HCT116 (cell line): ENCODE measurements at regions not wholly inside any gene's neighbourhood (a gene's known extent, or its start where the extent isn't known, plus 50 kb on each side); places are given as distances from the start of the nearest gene placed in this dataset.

Source experiments
- ATAC-seq: fragments of 200-7000 bp; cut with Tn5 transposase; 2 replicates; pipeline ENCODE4 v1.9.1; 2020; ENCODE audit warnings: mild to moderate bottlenecking, moderate library complexity
- BruUV-seq: library from RNA; stranded (reverse); fragments of 400-500 nt; replicated peaks from 2 replicates; lab custom pipeline; 2021; lab: Mats Ljungman, UMichigan
- CTCF ChIA-PET: fragments of 300-600 bp; sonication (Branson Sonifier 250); formaldehyde crosslinking; loops from one replicate; lab custom pipeline; 2021; ENCODE audit warnings: antibody characterized with exemption; lab: Charles Lee
- POLR2A ChIA-PET: fragments of 300-600, 350-600 bp; sonication (Branson Sonifier 250); formaldehyde crosslinking; loops from one replicate; lab custom pipeline; 2021; ENCODE audit warnings: antibody characterized with exemption; lab: Charles Lee
- RAD21 ChIA-PET, 2 experiments: fragments of 300-600 bp; sonication (Branson Sonifier 250); formaldehyde crosslinking; loops; one replicate each; lab custom pipeline; 2023; ENCODE audit warnings: low total read pairs in 2 of 2; ENCODE audit not compliant: uncharacterized antibody in 2 of 2, unreplicated experiment in 2 of 2, low non-redundant PET in 1 of 2; lab: Charles Lee
- DNase-seq: peaks from one replicate; pipeline ENCODE4 v3.0.0-alpha.2; 2010; ENCODE audit warnings: low read depth, low spot score
- H2AFZ ChIP-seq: fragments of 200-600 bp; shearing (Covaris generic), sonication (generic); 2 replicates; pipeline ENCODE4 v1.6.1; 2017; ENCODE audit warnings: low read depth, mixed run types, mixed read lengths, antibody characterized with exemption, low read length; ENCODE audit not compliant: poor library complexity, severe bottlenecking
- H3K27ac ChIP-seq: 2 replicates; pipeline ENCODE4 v1.5.1; 2012; ENCODE audit warnings: low read depth, low read length
- H3K27me3 ChIP-seq: fragments of 200-600 bp; sonication (generic); 2 replicates; pipeline ENCODE4 v1.6.1; 2016; ENCODE audit warnings: mixed run types, low read length, mixed read lengths; ENCODE audit not compliant: insufficient read depth
- H3K36me3 ChIP-seq, 2 experiments: fragments of 200-500 bp in 1 of 2; fragments of 200-600 bp in 1 of 2; sonication (Bioruptor generic) in 1 of 2; sonication (generic) in 1 of 2; 2 replicates each; pipeline versions ENCODE4 v1.5.1 to v1.6.1; 2014 to 2016; ENCODE audit warnings: low read length in 2 of 2, inconsistent platforms in 1 of 2, mixed read lengths in 1 of 2, mixed run types in 1 of 2; ENCODE audit not compliant: insufficient read depth in 2 of 2, control insufficient read depth in 1 of 2
- H3K4me1 ChIP-seq, 2 experiments: fragments of 200-600 bp in 1 of 2; sonication (generic) in 1 of 2; 2 replicates each; pipeline versions ENCODE4 v1.5.1 to v1.6.1; 2012 to 2017; ENCODE audit warnings: low read length in 2 of 2, inconsistent platforms in 1 of 2, mild to moderate bottlenecking in 1 of 2, mixed read lengths in 1 of 2, mixed run types in 1 of 2, moderate library complexity in 1 of 2; ENCODE audit not compliant: insufficient read depth in 2 of 2, control insufficient read depth in 1 of 2
- H3K4me2 ChIP-seq: fragments of 200-600 bp; sonication (generic); 2 replicates; pipeline ENCODE4 v1.6.1; 2017; ENCODE audit warnings: mixed run types, low read length, mixed read lengths
- H3K4me3 ChIP-seq, 2 experiments: fragments of 200-600 bp in 1 of 2; sonication (generic) in 1 of 2; replicated peaks in 1 of 2; 2 replicates each; pipeline ENCODE4 v1.5.1; 2011 to 2016; ENCODE audit warnings: low read length in 2 of 2, control low read depth in 1 of 2, low read depth in 1 of 2, mild to moderate bottlenecking in 1 of 2, mixed read lengths in 1 of 2, mixed run types in 1 of 2
- H3K79me2 ChIP-seq: fragments of 200-600 bp; sonication (generic); 2 replicates; pipeline ENCODE4 v1.6.1; 2017; ENCODE audit warnings: mild to moderate bottlenecking, mixed run types, low read length, moderate library complexity, mixed read lengths; ENCODE audit not compliant: insufficient read depth
- H3K9ac ChIP-seq: fragments of 200-600 bp; sonication (generic); 2 replicates; pipeline ENCODE4 v1.6.1; 2016; ENCODE audit warnings: low read length, mixed read lengths
- H3K9me2 ChIP-seq: fragments of 200-600 bp; sonication (generic), shearing (Covaris generic); 2 replicates; pipeline ENCODE4 v1.6.1; 2017; ENCODE audit warnings: mixed run types, mild to moderate bottlenecking, moderate library complexity; ENCODE audit not compliant: insufficient read depth
- H3K9me3 ChIP-seq, 2 experiments: fragments of 200-500 bp in 1 of 2; fragments of 200-600 bp in 1 of 2; sonication (Bioruptor generic) in 1 of 2; sonication (generic) in 1 of 2; 2 replicates each; pipeline ENCODE4 v1.6.1; 2014 to 2017; ENCODE audit warnings: low read length in 2 of 2, mixed read lengths in 2 of 2, inconsistent platforms in 1 of 2, low read depth in 1 of 2, mild to moderate bottlenecking in 1 of 2, mixed run types in 1 of 2, moderate library complexity in 1 of 2; ENCODE audit not compliant: control insufficient read depth in 1 of 2, insufficient read depth in 1 of 2
- H4K20me1 ChIP-seq: fragments of 200-600 bp; sonication (generic), shearing (Covaris generic); 2 replicates; pipeline ENCODE4 v1.6.1; 2017; ENCODE audit warnings: mixed run types, mild to moderate bottlenecking, moderate library complexity; ENCODE audit not compliant: insufficient read depth
- ATF3 ChIP-seq: IDR thresholded peaks from 2 replicates; pipeline ENCODE4 v1.6.1; 2012
- CEBPB ChIP-seq: IDR thresholded peaks from 2 replicates; pipeline ENCODE4 v1.6.1; 2012; ENCODE audit warnings: low read depth
- CTCF ChIP-seq, 3 experiments: fragments of 200-600 bp in 1 of 3; sonication (generic) in 1 of 3; IDR thresholded peaks in 2 of 3; conservative IDR thresholded peaks in 1 of 3; 2 replicates each; pipeline ENCODE4 v1.5.1; 2012 to 2017; ENCODE audit warnings: low read depth in 2 of 3, low read length in 2 of 3, antibody characterized with exemption in 1 of 3, borderline replicate concordance in 1 of 3, control low read depth in 1 of 3, mild to moderate bottlenecking in 1 of 3, mixed read lengths in 1 of 3, mixed run types in 1 of 3, moderate library complexity in 1 of 3; ENCODE audit not compliant: insufficient read depth in 1 of 3
- ELF1 ChIP-seq: IDR thresholded peaks from 2 replicates; pipeline ENCODE4 v1.6.1; 2012; ENCODE audit warnings: low read depth, borderline replicate concordance
- EZH2 ChIP-seq: fragments of 200-600 bp; sonication (generic); IDR thresholded peaks from 2 replicates; pipeline ENCODE4 v1.6.1; 2017; ENCODE audit warnings: antibody characterized with exemption, mixed run types
- FOSL1 ChIP-seq: IDR thresholded peaks from 2 replicates; pipeline ENCODE4 v1.6.1; 2012; ENCODE audit warnings: low read depth
- JUND ChIP-seq: IDR thresholded peaks from 2 replicates; pipeline ENCODE4 v1.6.1; 2012
- MAX ChIP-seq: IDR thresholded peaks from 2 replicates; pipeline ENCODE4 v1.6.1; 2012
- POLR2A ChIP-seq: IDR thresholded peaks from 2 replicates; pipeline ENCODE4 v1.7.0; 2011; ENCODE audit warnings: borderline replicate concordance; ENCODE audit not compliant: insufficient read depth, insufficient read length; ENCODE audit errors: extremely low read depth
- POLR2AphosphoS5 ChIP-seq: IDR thresholded peaks from 2 replicates; pipeline ENCODE4 v1.6.1; 2011; ENCODE audit warnings: mild to moderate bottlenecking, low read depth, low read length, moderate library complexity
- RAD21 ChIP-seq: IDR thresholded peaks from 2 replicates; pipeline ENCODE4 v1.6.1; 2012; ENCODE audit warnings: low read depth, mild to moderate bottlenecking
- SIN3A ChIP-seq: IDR thresholded peaks from 2 replicates; pipeline ENCODE4 v1.6.1; 2012; ENCODE audit warnings: low read depth
- TCF7L2 ChIP-seq: IDR thresholded peaks from 2 replicates; pipeline ENCODE4 v1.7.0; 2011; ENCODE audit warnings: borderline replicate concordance, inconsistent platforms; ENCODE audit not compliant: insufficient read depth, insufficient read length; ENCODE audit errors: extremely low read depth
- YY1 ChIP-seq: IDR thresholded peaks from 2 replicates; pipeline ENCODE4 v1.6.1; 2011; ENCODE audit warnings: low read length, low read depth, moderate library complexity, mild to moderate bottlenecking; ENCODE audit not compliant: insufficient replicate concordance; ENCODE audit errors: extremely low read depth
- ZBTB33 ChIP-seq: IDR thresholded peaks from 2 replicates; pipeline ENCODE4 v1.6.1; 2011; ENCODE audit warnings: mild to moderate bottlenecking, low read length, moderate library complexity; ENCODE audit not compliant: insufficient replicate concordance; ENCODE audit errors: extremely low read depth
- ZFX ChIP-seq: fragments of 450-650 bp; IDR thresholded peaks from 2 replicates; pipeline ENCODE4 v1.6.1; 2017
- intact Hi-C: fragments of 100-400 bp; cut with micrococcal nuclease; formaldehyde crosslinking; loops from 2 replicates; pipeline ENCODE4 v1.10.0; 2022

GRCh38 chr1:189311915-189312314 lies 1165.7 kb downstream of the BRINP3 start:
- ChIA-PET RAD21 (no interaction called here), CTCF (no interaction called here), POLR2A (no interaction called here)
- Histone ChIP-seq H3K4me3 (no peak overlapping the region), H3K4me2 (no peak overlapping the region), H3K9me3 (no peaks in the 10 kb centered on the region), H2AFZ (no peak overlapping the region), H3K27ac (no peak overlapping the region), H3K27me3 (no peaks in the 10 kb centered on the region), H3K9me2 (no peaks in the 10 kb centered on the region), H3K4me1 (no peaks in the 10 kb centered on the region), H4K20me1 (no peaks in the 10 kb centered on the region), H3K79me2 (no peaks in the 10 kb centered on the region), H3K9ac (no peak overlapping the region), H3K36me3 (no peaks in the 10 kb centered on the region)
- no peak for ATAC-seq
- no TSS peak for BruUV-seq
- TF ChIP-seq JUND (no peak), YY1 (no peak), FOSL1 (no peak), POLR2AphosphoS5 (no peak), ZFX (no peak), EZH2 (no peak), TCF7L2 (no peak), ELF1 (no peak)
- intact Hi-C loops: no loop called here
- no peak for DNase-seq

- Histone ChIP-seq H3K4me3 (no peak overlapping the region), H4K20me1 (no peaks in the 10 kb centered on the region), H3K27me3 (no peaks in the 10 kb centered on the region), H3K9me3 (no peaks in the 10 kb centered on the region), H3K36me3 (no peaks in the 10 kb centered on the region), H3K4me2 (no peak overlapping the region), H3K27ac (no peak overlapping the region), H2AFZ (no peak overlapping the region), H3K79me2 (no peaks in the 10 kb centered on the region), H3K4me1 (no peaks in the 10 kb centered on the region), H3K9ac (no peak overlapping the region), H3K9me2 (no peaks in the 10 kb centered on the region)
- no TSS peak for BruUV-seq
- DNase-seq (no peak), ATAC-seq (no peak)
- POLR2A ChIA-PET: no interaction called here
- CTCF ChIA-PET: no interaction called here
- TF ChIP-seq RAD21 (no peak), SIN3A (no peak), MAX (no peak), POLR2A (no peak), JUND (no peak), POLR2AphosphoS5 (no peak), ELF1 (no peak), CEBPB (no peak), CTCF (IDR thresholded peaks at IDR 0.05 in 2 of 3, conservative IDR thresholded peaks at IDR 0.05 in 1 of 3; ENCODE audit: borderline replicate concordance in 1 of 3, insufficient read depth in 1 of 3, low read depth in 2 of 3, low read length in 2 of 3) (no peak), EZH2 (no peak), ZFX (no peak), ATF3 (no peak), ZBTB33 (no peak), FOSL1 (no peak)
- RAD21 ChIA-PET: no interaction called here
- intact Hi-C loops: no loop called here
These were observed 1165.2 kb downstream of the BRINP3 start for GRCh38 chr1:189312499-189312898.
